Osteoblast (primary cell): ENCODE measurements at regions not wholly inside any gene's neighbourhood (a gene's known extent, or its start where the extent isn't known, plus 50 kb on each side); places are given as distances from the start of the nearest gene placed in this dataset.

Experiments
- DNase-seq: peaks from one replicate; pipeline ENCODE4 v3.0.0; 2011; ENCODE audit warnings: low spot score, mixed read lengths; ENCODE audit not compliant: insufficient read length; ENCODE audit errors: missing footprints
- H2AFZ ChIP-seq: 2 replicates; pipeline ENCODE4 v1.6.0; 2011; ENCODE audit warnings: mild to moderate bottlenecking, low read length
- H3K27ac ChIP-seq: 2 replicates; pipeline ENCODE4 v1.5.1; 2011; ENCODE audit warnings: mild to moderate bottlenecking, low read depth, low read length, moderate library complexity
- H3K27me3 ChIP-seq: 2 replicates; pipeline ENCODE4 v1.6.0; 2012; ENCODE audit warnings: mild to moderate bottlenecking, control low read depth, inconsistent platforms, low read length, moderate library complexity; ENCODE audit not compliant: insufficient read depth
- H3K36me3 ChIP-seq: 2 replicates; pipeline ENCODE4 v1.5.1; 2011; ENCODE audit warnings: mild to moderate bottlenecking, low read length, control low read depth, moderate library complexity; ENCODE audit not compliant: insufficient read depth
- H3K4me1 ChIP-seq: 2 replicates; pipeline ENCODE4 v1.5.1; 2011; ENCODE audit warnings: mild to moderate bottlenecking, low read length, control low read depth, moderate library complexity; ENCODE audit not compliant: insufficient read depth
- H3K4me2 ChIP-seq: 2 replicates; pipeline ENCODE4 v1.6.0; 2011; ENCODE audit warnings: mild to moderate bottlenecking, low read length; ENCODE audit not compliant: insufficient read depth
- H3K4me3 ChIP-seq: fragments of 200-600 bp; sonication (generic); 3 replicates; pipeline ENCODE4 v1.5.1; 2012; ENCODE audit warnings: mild to moderate bottlenecking, low read length, inconsistent platforms; ENCODE audit not compliant: insufficient read depth
- H3K79me2 ChIP-seq: 2 replicates; pipeline ENCODE4 v1.6.0; 2012; ENCODE audit warnings: mild to moderate bottlenecking, low read length, control low read depth, inconsistent platforms; ENCODE audit not compliant: insufficient read depth
- H3K9me3 ChIP-seq: 2 replicates; pipeline ENCODE4 v1.5.1; 2011; ENCODE audit warnings: low read depth, low read length, control low read depth
- H4K20me1 ChIP-seq: 2 replicates; pipeline ENCODE4 v1.6.0; 2012; ENCODE audit warnings: mild to moderate bottlenecking, low read length, control low read depth; ENCODE audit not compliant: insufficient read depth
- TF ChIP-seq, protein P1 (sequence below): IDR thresholded peaks from 2 replicates; pipeline ENCODE4 v1.5.1; 2011; ENCODE audit warnings: mild to moderate bottlenecking, low read depth, low read length, moderate library complexity; ENCODE audit errors: extremely low read depth

DNA sequence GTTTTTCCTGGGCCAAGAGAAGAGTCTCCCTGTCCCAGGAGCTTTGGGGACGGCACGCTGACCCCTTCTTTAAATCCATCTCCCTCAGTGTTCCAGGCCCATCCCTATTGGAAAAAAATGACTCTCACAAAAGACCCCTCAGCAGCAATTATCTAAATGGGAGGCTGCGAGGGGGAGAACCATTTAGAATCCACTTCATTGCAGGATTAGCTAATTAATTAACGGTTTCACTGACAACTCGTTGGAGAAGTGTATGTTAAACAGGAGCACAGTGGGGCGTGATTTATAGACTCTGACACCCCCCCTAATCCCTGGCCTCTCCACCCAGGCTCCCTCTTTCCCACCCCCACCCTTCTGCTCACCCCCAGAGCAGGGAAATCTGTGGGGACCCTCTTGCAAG, 162.8 kb upstream of the LHX5 start:
- H3K36me3 ChIP-seq: no peaks in the 10 kb centered on the region
- no peak overlapping the region for H3K4me2 ChIP-seq
- H2AFZ ChIP-seq: no peak overlapping the region
- no peak overlapping the region for H3K27ac ChIP-seq
- no peaks in the 10 kb centered on the region for H3K27me3 ChIP-seq
- no peaks in the 10 kb centered on the region for H4K20me1 ChIP-seq
- no peak for DNase-seq
- TF ChIP-seq, protein P1, sequence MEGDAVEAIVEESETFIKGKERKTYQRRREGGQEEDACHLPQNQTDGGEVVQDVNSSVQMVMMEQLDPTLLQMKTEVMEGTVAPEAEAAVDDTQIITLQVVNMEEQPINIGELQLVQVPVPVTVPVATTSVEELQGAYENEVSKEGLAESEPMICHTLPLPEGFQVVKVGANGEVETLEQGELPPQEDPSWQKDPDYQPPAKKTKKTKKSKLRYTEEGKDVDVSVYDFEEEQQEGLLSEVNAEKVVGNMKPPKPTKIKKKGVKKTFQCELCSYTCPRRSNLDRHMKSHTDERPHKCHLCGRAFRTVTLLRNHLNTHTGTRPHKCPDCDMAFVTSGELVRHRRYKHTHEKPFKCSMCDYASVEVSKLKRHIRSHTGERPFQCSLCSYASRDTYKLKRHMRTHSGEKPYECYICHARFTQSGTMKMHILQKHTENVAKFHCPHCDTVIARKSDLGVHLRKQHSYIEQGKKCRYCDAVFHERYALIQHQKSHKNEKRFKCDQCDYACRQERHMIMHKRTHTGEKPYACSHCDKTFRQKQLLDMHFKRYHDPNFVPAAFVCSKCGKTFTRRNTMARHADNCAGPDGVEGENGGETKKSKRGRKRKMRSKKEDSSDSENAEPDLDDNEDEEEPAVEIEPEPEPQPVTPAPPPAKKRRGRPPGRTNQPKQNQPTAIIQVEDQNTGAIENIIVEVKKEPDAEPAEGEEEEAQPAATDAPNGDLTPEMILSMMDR: no peak
- peaks cover 2% of the 10 kb centered on the region for H3K9me3 ChIP-seq
- H3K4me3 ChIP-seq: no peak overlapping the region
- H3K79me2 ChIP-seq: no peaks in the 10 kb centered on the region
- H3K4me1 ChIP-seq: no peaks in the 10 kb centered on the region

DNA sequence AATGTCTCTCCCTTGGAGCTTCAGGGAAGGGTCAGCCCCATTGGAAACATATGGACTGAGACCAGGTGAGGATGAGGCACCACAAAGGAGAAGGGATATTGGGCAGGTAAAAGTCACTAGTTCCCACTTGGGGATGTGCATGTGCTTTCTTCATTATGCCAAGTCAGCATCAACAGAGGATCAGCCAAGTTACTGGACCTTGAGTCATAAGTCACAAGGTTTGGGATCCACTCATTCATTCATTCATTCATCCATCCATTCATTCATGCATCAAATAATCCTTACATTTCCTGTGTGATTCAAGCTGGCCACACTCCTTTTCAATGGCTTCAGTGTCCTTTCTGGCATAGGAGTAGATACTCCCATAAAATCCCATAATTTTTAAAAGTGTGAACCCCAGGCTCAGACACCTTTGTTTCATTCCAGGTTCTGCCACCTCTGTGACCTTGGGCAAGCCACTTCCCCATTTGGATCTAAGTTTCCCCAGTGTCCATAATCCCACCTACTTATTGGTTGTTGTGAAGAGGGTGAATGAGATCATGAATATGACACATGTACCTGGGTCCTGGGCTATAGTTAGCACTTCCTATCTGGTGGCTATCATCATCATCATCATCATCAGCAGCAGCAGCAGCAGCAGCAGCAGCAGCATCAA, 162.1 kb upstream of the LHX5 start:
- Histone ChIP-seq H3K9me3 (peaks cover 2% of the 10 kb centered on the region), H3K4me2 (no peak overlapping the region), H3K4me1 (no peaks in the 10 kb centered on the region)

DNA sequence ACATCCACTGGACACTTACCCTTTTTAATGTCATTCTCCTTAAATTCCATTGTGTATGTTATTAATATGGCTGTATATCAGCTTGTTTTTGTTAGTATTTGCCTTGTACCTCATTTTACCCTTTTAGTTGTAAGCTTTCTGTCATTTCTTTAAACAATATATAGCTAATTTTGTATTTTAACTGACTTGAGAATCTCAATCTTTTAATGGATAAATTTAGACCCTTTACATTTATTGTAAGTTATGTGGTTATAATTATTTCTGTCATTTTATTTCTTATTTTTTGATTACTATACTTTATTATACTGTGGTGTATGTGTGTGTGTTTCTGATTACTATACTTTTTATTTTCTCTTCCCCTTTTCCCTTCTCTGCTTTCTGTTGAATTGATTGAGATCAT, 159.0 kb upstream of the LHX5 start:
- H3K4me2 ChIP-seq: no peak overlapping the region
- H3K27me3 ChIP-seq: no peaks in the 10 kb centered on the region
- H2AFZ ChIP-seq: no peak overlapping the region
- no peaks in the 10 kb centered on the region for H3K4me1 ChIP-seq
- no peak overlapping the region for H3K4me3 ChIP-seq
- peaks cover 2% of the 10 kb centered on the region for H3K9me3 ChIP-seq
- no peak for DNase-seq
- no peak overlapping the region for H3K27ac ChIP-seq
- no peaks in the 10 kb centered on the region for H4K20me1 ChIP-seq
- TF ChIP-seq, protein P1: no peak
- no peaks in the 10 kb centered on the region for H3K36me3 ChIP-seq
- H3K79me2 ChIP-seq: no peaks in the 10 kb centered on the region

More for the DNA sequence above, 162.1 kb upstream of the LHX5 start:
- DNase-seq: no peak
- H4K20me1 ChIP-seq: no peaks in the 10 kb centered on the region
- H3K27ac ChIP-seq: no peak overlapping the region
- no peak overlapping the region for H3K4me3 ChIP-seq
- no peak overlapping the region for H2AFZ ChIP-seq
- no peaks in the 10 kb centered on the region for H3K36me3 ChIP-seq
- no peaks in the 10 kb centered on the region for H3K27me3 ChIP-seq
- H3K79me2 ChIP-seq: no peaks in the 10 kb centered on the region
- TF ChIP-seq, protein P1: no peak

DNA sequence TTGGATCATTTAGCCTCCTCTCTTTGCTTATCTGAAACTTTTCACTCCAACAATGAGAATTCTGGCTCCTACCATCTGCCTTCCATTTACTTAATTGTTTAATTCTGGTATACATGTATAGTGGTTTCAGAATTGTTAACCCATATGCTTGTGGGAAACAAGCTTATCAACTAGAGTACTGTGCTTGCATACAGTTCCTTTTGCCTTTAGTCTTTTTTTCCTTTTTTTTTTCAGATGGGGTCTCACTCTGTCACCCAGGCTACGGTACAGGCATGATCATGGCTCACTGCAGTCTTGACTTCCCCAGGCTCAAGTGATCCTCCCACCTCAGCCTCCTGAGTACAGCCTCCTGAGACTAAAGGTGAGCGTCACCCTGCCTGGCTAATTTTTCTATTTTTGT, 153.8 kb upstream of the LHX5 start:
- TF ChIP-seq, protein P1: no peak
- peaks cover 2% of the 10 kb centered on the region for H3K9me3 ChIP-seq

More for the DNA sequence above, 153.8 kb upstream of the LHX5 start:
- H3K4me1 ChIP-seq: no peaks in the 10 kb centered on the region
- no peaks in the 10 kb centered on the region for H3K79me2 ChIP-seq
- no peaks in the 10 kb centered on the region for H3K36me3 ChIP-seq
- H3K27me3 ChIP-seq: no peaks in the 10 kb centered on the region
- H3K4me3 ChIP-seq: no peak overlapping the region
- H4K20me1 ChIP-seq: no peaks in the 10 kb centered on the region
- no peak overlapping the region for H3K4me2 ChIP-seq
- no peak overlapping the region for H3K27ac ChIP-seq
- no peak for DNase-seq
- H2AFZ ChIP-seq: no peak overlapping the region
